HG03025 (cell line): ENCODE measurements at regions not wholly inside any gene's neighbourhood (a gene's known extent, or its start where the extent isn't known, plus 50 kb on each side); places are given as distances from the start of the nearest gene placed in this dataset.
"Not testable (repeated sequence)": the region's sequence is repeated elsewhere in the genome, so short reads cannot be mapped to it uniquely, and the experiment has no call there.

Source experiments
- ATAC-seq: cut with Tn5 transposase; IDR thresholded peaks from one replicate; pipeline ENCODE4 v1.9.1; 2021; ENCODE audit warnings: mild to moderate bottlenecking, moderate library complexity; ENCODE audit not compliant: unreplicated experiment, low FRiP score

DNA sequence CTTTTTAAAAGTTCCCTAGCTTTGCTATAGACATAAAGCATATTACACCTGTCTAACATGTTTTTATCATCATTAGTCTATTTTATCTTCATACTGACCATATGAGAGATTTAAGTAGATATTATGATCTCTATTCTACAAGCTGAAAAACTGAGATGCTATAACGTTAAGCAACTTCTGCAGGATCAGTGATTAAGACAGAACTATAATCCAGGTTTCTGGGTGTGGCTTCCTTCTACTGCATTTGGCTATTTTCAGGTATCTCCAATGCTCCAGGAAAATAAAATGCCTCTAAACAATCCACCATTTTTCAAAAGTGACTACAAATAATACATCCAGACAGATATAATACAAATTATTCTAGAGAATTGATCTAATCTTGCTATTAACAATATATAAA is 53.4 kb downstream of the RGS2 start:
- ATAC-seq = no peak

DNA sequence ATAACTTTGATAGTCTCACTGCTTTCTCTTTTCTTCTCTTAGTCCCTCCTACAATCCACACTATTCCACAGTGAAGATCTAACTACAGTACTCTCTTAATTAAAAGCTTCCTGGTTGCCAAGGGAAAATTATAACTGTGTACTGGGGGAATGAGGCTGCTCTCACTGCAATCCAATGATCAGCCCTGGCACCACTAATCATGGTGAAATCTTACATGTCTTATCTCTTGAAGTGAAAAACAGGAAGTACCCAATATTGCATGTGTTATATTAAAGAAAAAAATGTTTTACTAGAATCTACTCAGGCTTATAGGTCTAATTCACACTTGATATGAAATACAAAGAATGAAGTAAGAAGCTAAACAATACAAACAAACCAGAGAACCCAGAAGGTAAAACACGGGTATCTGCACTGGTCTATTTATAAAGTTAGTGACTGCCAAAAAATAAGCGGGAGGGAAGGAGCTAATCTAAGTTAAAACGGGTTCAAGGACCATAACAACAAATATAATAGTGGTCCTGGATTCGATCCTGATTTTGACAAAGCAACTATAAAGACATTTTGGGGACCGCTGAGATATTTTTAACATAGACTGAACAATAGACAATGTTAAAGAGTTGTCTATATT is 57.5 kb downstream of the RGS2 start:
- no peak for ATAC-seq

DNA sequence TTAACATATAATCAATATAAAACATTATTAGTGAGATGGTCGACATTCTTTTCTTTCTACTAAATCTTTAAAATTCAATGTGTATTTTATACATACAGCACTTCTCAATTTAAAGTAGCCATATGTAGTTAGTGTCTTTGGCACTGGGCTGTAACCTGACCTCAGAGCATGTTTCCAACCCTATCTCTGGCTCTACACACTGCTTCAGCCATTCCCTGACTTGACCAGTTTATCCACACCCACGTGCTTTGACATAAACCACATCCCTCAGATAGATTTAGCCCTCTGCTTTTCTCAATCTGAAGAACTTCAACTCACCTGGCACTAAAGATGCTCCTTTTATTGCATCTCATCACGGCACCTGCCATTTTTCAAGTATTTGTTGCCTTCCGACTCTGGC is 58.3 kb downstream of the RGS2 start:
- no peak for ATAC-seq

DNA sequence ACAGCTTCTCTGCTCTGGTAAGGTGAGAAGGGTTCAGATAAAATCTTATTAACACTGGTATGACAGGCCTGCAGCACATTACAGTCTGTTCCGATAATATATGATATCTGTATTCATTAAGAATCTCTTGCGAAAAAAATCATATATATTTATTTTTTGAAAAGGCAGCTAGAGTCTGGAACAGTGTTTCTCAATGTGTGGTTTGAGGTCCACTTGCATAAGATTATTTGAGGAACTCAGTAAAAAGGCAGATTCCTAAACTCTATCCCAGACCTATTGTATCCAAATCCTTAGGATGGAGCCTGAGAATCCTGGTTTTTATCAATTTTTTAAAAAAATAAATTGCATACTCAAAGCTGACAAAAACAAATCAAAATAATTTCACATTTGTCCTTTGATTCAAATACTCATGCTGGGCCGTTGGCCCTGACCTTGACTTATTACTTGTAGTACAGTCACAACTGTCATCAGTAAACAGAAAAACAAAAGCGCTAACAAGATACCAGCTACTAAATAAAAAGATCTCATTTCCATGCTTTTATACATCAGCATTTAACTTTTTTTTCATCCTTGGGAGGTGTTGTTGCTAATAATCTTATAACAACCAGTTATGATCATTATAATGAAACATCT is 60.6 kb downstream of the RGS2 start:
- no peak for ATAC-seq

DNA sequence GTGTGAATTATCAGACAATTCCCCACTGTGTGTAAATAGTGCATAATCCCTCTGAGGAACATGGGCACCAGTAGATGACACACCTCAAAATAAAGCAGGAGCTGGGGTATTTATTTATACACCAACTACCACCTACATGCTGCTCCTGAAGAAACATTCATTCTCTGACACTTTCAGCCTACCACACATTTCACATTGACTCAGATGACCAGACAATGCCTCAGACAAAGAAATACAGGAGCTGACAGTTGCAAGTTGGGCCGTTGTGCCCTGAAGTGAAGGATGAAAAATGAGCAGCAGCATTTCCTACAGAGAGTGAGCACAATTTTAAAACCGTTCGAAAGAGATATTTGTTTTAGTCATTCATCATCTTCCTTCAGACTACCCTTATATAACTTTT is 63.2 kb downstream of the RGS2 start:
- no peak for ATAC-seq

DNA sequence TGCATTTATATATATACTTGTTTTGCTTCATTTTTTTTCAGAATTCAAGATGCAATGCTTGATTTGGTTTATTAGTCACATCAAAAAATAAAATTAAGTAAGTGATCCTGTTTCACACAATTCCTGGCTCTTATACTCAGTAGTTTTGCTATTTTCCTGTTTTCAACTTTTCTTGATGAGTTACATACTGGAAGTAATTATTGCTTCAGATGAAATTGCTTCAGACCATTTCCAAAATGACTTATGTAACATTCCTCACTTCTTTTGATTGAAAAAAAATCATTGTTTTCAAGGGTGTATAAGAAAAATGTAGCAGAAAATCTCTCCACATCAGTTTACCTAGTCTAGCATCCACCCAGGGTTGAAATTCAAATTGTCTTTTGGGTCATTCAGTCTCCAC is 65.0 kb downstream of the RGS2 start:
- ATAC-seq = no peak

DNA sequence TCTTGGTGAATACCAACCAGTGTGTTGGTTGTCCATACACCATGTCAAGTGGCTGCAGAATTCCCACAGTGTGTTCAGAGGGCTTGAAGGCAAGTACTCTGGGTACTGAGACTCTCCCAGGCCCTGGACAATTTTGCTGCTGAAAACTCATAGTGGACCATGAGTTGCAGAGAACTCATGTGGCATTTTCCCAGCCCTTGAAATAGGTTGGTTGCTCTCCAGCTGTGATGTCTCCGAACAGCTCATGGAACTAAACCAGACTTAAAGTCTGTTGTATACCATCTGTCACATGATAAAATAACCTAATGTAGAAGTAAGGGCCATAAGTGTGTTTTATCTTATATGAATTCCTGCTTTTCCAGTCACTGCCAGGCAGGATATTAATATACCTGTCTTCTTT is 67.8 kb downstream of the RGS2 start:
- ATAC-seq = no peak

DNA sequence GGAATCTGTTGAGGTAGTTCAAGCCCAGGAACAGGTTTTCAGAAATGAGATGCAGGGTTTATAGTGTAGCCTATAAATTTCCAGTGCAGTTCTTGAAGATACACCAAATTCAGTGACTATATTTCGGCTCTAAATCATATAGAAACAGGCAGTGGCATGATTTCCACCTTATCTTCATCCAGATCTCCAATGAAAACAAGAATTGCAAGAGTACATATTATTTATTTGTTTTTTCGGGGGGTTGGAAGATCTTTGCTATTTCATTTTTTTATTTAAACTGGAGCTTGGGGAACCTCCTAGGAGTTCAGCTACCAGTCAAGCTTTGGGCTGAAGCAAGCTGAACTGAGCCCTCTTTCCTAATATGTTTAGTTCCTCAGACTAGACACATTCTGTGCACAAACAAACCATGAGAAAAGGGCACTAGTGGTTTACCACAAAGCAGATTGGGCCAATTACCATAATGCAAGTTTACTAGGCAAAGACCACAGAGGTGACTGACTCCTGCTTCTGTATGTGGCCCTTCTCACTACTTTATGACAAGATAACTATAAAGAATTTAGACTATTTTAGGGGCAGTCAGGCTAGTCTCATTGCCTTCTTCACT is 68.5 kb downstream of the RGS2 start:
- no peak for ATAC-seq

DNA sequence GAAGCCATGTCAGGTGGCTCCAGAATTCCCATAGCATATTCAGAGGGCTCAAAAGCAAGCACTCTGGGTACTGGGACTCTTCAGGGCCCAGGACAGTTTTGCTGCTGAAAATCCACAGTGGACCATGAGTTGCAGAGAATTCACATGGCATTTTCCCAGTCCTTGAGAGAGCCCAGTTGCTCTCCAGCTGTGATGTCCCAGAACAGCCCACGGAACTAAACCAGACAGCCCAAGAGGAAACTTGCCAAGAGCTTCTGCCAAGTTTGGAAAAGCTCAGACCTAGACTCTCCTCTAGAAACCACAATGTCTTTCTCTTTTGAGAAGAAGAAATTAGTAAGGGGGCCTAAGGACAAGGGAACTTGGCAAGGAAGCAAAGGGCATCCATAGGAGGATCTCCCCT is 69.4 kb downstream of the RGS2 start:
- no peak for ATAC-seq

DNA sequence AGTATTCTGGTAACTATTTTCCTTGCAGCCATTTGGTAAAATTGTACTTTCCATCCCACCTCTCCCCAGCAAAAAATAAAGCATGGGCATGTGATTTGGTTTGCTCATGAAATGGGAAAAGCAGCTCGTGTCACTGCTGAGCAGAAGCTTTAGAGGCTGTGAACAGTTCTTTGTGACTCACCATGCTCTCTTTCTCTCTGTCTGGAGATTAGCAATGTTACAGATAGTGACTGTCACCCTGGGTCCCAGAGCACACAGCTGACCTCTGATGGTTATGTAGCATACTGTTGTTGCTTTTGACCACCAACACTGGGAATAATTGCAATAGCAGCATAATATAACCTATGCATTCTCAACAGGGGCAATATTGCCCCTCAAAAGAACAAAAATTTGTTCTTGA is 70.6 kb downstream of the RGS2 start:
- no peak for ATAC-seq

DNA sequence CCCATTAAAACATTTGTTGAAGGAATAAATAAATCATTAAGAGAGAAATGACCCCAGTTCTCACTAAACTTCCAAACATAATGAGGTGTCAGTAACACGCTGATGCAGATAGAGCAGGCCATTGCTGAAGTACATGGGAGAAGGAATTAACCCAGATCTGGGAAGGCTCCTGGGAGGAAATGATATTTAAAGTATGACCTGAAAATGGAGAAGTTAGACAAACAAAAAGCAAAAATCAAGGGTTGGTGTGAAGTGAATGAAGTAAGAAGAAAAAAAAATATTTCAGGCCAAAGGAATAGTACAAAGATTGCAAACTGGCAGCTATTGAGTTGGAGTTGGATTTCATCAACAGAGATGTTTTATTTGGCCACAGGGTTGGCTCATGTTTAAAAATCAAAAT is 71.4 kb downstream of the RGS2 start:
- ATAC-seq = no peak

DNA sequence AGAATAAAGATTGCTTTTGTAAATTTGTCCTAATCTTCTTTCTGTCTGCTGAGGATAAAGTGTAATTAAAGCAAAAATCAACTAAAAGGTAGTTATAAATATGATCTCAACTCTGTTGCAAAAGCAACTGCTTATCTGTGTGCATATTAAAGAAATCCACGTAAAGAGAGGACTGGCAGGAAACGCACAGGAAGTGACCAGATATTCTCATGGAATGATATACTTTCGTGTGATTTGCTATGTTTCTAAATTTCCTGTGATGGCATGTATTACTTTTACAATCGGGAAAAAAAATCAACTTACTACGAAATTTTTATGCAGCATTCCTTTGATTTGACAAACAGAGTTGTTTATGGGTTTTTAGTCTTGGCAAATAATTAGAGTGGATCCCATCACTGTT is 75.4 kb downstream of the RGS2 start:
- no peak for ATAC-seq

DNA sequence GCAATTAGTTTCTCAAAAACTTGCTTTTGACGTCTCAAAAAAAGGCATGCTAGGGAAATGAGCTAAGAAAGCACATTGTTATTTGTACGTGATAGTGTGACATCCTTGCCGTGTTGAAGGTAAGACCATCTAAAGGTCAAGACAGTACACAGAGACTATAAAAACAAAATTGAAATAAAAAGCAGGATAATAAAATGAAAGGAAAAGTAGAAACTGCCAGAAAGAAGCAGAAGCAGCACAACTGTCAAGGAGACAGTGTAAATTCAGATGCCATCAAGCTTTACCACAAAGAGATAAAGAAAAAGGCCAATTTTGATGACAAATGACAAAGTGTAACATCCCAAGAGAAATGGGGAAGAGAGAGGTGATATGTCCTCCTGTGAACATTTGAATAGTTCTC is 76.5 kb downstream of the RGS2 start:
- not testable (repeated sequence) for ATAC-seq

DNA sequence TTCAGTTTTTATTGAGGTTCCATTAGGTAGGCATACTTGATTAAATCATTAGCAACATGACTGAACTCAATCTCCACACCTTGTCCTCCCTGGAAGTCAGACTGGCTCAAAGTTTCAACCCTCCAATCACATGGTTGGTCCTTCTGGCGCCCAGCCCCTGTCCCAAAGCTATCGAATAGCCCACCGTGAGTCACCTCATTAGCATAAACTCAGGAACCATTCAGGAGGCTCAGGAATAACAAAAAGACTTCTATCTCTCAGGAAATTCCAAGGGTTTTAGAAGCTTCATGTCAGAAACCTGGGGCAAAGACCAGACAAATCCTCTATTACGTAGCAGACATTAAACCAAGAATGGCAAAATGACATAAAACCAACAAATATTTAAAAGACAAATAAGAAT is 78.6 kb downstream of the RGS2 start:
- no peak for ATAC-seq

DNA sequence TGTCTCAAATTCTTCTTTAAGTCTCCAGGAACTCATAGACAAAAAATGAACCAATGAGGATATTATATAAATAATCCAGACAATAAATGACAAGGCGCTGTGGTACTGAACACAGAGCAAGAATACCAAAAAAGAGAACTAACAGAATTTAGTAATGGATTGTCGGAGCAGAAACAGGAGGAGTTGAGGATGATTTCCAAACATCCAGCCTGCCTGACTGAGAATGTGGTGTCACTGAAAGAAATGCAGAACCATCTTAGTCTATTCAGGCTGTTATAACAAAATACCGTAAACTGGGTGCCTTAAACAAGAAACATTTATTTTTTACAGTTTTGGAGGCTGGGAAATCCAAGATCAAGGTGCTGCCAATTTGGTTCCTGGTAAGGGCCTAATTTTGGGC is 79.7 kb downstream of the RGS2 start:
- no peak for ATAC-seq

DNA sequence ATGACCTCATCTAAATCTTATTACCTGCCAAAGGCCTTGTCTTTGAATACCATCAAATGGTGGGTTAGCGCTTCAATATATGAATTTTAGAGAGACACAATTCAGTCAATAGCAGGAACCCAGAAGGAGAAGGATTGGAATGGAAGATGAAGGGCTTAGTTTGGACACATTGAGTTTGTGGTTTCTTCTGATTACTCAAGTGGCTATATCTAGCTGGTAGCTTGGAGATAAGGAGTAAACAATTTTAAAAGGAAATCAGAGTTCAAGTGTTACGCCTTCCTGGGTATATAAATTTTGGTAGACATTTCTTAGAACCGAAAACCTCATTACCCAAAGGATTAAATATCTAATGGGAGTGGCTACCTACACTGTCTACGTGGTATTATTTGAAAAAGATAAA is 80.2 kb downstream of the RGS2 start:
- ATAC-seq = no peak

DNA sequence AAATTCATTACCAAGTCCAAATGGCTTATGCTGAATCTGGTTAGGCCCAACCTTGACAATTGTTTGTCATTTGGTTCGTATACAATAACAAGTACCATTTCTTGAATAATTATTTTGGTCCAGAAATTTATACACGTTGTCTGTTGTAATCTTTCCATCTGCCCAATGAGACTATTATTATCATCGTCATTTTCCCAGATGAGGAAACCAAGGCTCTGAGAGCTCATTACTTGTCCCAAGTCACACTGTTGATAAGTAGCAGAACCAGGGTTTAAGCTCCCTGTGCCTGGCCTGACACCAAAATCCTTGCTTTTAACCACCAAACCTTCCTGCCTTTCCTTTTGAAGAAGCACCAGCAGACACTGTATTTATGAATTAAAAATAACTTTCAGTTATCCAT is 81.3 kb downstream of the RGS2 start:
- ATAC-seq = no peak

DNA sequence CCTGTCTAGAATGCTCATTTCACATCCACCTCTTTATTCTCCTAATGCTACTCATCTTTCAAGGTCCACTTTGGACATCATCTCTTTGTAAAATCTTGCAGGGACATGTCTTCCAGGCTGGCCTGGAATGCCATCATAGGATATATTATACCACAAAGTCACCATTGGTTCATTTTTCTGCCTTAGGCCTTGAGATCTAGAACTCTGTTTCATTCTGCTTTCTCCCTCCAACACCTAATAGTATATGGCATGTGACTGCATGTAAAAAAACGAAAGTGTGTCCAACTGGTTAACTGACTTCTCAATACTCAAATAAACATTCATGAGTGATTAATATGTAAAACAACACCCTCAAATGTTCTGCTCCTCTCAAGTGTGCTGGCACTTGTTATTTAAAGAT is 84.1 kb downstream of the RGS2 start:
- no peak for ATAC-seq

DNA sequence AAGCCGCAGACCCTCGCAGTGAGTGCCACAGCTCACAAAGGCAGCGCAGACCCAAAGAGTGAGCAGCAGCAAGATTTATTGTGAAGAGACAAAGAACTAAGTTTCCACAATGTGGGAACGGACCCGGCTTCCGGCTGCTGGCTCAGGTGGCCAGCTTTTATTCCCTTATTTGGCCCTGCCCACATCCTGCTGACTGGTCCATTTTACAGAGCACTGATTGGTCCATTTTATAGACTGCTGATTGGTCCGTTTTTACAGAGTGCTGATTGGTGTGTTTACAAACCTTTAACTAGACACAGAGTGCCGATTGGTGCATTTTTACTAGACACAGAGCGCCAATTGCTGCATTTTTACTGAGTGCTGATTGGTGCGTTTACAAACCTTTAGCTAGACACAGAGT is 86.6 kb downstream of the RGS2 start:
- not testable (repeated sequence) for ATAC-seq

DNA sequence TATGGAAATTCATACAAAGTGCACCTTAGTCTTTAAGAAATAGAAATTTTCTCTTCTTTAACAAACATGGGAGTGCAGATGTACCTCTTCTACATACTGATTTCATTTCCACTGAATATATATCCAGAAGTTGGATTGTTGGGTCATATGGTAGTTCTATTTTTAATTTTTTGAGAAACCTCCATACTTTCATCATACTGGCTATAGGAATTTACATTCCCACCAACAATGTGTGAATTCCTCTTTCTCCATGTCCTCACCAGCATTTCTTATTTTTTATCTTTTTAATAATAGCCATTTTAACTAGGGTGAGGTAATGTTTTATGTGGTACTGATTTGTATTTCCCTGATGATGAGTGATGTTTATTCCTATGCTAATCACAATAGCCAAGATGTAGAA is 87.5 kb downstream of the RGS2 start:
- ATAC-seq = no peak

DNA sequence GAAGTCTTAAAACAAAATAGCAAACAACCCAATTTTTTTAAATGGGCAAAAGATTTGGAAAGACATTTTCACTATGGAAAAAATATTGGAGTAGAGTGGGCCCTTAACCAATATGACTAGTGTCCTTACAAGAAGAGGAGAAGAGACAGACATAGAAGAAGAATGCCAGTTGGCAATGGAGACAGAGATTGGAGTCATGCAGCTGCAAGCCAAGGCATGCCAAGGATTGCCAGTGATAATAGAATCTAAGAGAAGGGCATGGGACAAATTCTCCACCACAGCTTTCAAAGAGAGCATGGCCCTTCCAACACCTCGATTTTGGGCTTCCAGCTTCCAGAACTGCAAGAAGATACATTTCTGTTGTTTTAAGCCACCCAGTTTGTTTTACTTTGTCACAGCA is 92.7 kb downstream of the RGS2 start:
- no peak for ATAC-seq

DNA sequence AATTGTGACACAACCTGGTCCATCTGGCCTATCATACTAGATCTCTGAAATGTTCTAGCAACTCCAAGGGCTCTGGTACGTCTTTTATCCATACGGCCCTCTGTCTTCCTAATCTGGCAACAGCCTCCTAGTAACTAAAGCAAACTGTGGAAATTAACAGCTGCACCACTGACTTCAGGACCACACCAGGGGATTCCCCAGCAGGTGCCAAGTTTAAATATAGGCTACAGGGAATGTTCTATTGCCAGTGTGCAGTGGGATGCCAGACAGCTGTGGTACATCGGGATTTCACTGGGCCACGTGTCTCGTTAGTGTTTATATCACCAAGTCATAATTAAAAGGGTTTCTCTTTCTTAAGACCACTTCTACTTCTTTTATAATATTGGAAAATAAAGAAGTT is 94.3 kb downstream of the RGS2 start:
- no peak for ATAC-seq
